Upper lobe of left lung (tissue), 4 donors: ENCODE measurements at regions not wholly inside any gene's neighbourhood (a gene's known extent, or its start where the extent isn't known, plus 50 kb on each side); places are given as distances from the start of the nearest gene placed in this dataset.

ENCODE experiments used
- POLR2A ChIP-seq, 4 donors: fragments of 450-650 bp; IDR thresholded peaks; one replicate each; pipeline ENCODE4 v1.5.1; 2016 to 2017; ENCODE audit warnings: antibody characterized with exemption in 4 of 4, mild to moderate bottlenecking in 2 of 4
- POLR2AphosphoS5 ChIP-seq, 2 donors: sonication (generic); formaldehyde crosslinking; IDR thresholded peaks; one replicate each; pipeline ENCODE4 v1.5.1; 2017; ENCODE audit warnings: antibody characterized with exemption in 2 of 2
- TF ChIP-seq, protein P1 (sequence below), 6 experiments: fragments of 450-650 bp in 4 of 6; fragments of 200-600 bp in 2 of 6; sonication (generic) in 2 of 6; IDR thresholded peaks; one replicate each; pipeline ENCODE4 v1.5.1; 2016 to 2019; ENCODE audit warnings: antibody characterized with exemption in 6 of 6

DNA sequence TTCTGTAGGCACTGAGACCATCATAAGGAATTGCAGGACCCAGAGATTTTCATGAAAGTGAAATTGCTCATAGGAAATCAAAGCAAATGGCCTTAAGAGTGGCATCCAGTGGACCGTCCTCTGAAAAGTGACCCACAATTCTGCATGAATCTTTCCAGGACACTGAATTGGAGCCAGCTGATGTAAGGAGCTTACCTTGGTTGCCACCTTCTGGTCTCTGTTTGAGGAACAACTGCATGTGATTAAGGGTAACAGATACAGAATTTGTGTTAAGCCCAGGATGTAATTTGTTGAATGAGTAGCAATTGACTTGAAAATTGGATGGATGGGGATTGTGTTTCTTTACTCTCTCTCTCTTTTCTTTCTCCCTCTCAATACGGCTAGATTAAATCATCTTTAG, 49.9 kb upstream of the GAS1 start:
- TF ChIP-seq, protein P1, sequence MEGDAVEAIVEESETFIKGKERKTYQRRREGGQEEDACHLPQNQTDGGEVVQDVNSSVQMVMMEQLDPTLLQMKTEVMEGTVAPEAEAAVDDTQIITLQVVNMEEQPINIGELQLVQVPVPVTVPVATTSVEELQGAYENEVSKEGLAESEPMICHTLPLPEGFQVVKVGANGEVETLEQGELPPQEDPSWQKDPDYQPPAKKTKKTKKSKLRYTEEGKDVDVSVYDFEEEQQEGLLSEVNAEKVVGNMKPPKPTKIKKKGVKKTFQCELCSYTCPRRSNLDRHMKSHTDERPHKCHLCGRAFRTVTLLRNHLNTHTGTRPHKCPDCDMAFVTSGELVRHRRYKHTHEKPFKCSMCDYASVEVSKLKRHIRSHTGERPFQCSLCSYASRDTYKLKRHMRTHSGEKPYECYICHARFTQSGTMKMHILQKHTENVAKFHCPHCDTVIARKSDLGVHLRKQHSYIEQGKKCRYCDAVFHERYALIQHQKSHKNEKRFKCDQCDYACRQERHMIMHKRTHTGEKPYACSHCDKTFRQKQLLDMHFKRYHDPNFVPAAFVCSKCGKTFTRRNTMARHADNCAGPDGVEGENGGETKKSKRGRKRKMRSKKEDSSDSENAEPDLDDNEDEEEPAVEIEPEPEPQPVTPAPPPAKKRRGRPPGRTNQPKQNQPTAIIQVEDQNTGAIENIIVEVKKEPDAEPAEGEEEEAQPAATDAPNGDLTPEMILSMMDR (IDR thresholded peaks at IDR 0.05) = no peak
- TF ChIP-seq POLR2A (IDR thresholded peaks at IDR 0.05) (no peak), POLR2AphosphoS5 (IDR thresholded peaks at IDR 0.05) (no peak)
